H9 (cell line): ENCODE measurements at regions not wholly inside any gene's neighbourhood (a gene's known extent, or its start where the extent isn't known, plus 50 kb on each side); places are given as distances from the start of the nearest gene placed in this dataset.

ENCODE experiments used
- DNase-seq: peaks from one replicate; pipeline ENCODE4 v3.0.0-alpha.2; 2017
- H2AFZ ChIP-seq: one replicate; pipeline ENCODE4 v1.6.1; 2013; ENCODE audit warnings: mild to moderate bottlenecking, low read length, control low read depth, moderate library complexity
- H2AK5ac ChIP-seq: 2 replicates; pipeline ENCODE4 v1.6.1; 2013; ENCODE audit warnings: low read length, control low read depth, mixed read lengths; ENCODE audit not compliant: insufficient read length
- H2BK120ac ChIP-seq: one replicate; pipeline ENCODE4 v1.6.1; 2013; ENCODE audit warnings: low read depth, mild to moderate bottlenecking, low read length, control low read depth, inconsistent platforms; ENCODE audit not compliant: poor library complexity, severe bottlenecking
- H2BK12ac ChIP-seq: 2 replicates; pipeline ENCODE4 v1.6.1; 2013; ENCODE audit warnings: low read length, control low read depth, mixed read lengths, low read depth; ENCODE audit not compliant: insufficient read length
- H2BK15ac ChIP-seq: 2 replicates; pipeline ENCODE4 v1.6.1; 2013; ENCODE audit warnings: low read depth, low read length, control low read depth
- H2BK20ac ChIP-seq: one replicate; pipeline ENCODE4 v1.6.1; 2013; ENCODE audit warnings: low read depth, mild to moderate bottlenecking, low read length, control low read depth, inconsistent platforms; ENCODE audit not compliant: poor library complexity, severe bottlenecking
- H2BK5ac ChIP-seq: 2 replicates; pipeline ENCODE4 v1.6.1; 2013; ENCODE audit warnings: low read length, control low read depth, mixed read lengths; ENCODE audit not compliant: insufficient read length
- H3K14ac ChIP-seq: 2 replicates; pipeline ENCODE4 v1.6.1; 2013; ENCODE audit warnings: low read length, control low read depth; ENCODE audit not compliant: insufficient read depth
- H3K18ac ChIP-seq: 2 replicates; pipeline ENCODE4 v1.6.1; 2013; ENCODE audit warnings: low read depth, mild to moderate bottlenecking, mixed read lengths, low read length, control low read depth; ENCODE audit not compliant: insufficient read length
- H3K23ac ChIP-seq: 2 replicates; pipeline ENCODE4 v1.6.1; 2013; ENCODE audit warnings: low read length, control low read depth, mixed read lengths, low read depth; ENCODE audit not compliant: insufficient read length
- H3K23me2 ChIP-seq: 2 replicates; pipeline ENCODE4 v1.6.1; 2013; ENCODE audit warnings: low read depth, mild to moderate bottlenecking, mixed read lengths, low read length, control low read depth; ENCODE audit not compliant: insufficient read length, poor library complexity, severe bottlenecking
- H3K27ac ChIP-seq: 2 replicates; pipeline ENCODE4 v1.5.1; 2013; ENCODE audit warnings: low read length, control low read depth, mixed read lengths, low read depth; ENCODE audit not compliant: insufficient read length
- H3K27me3 ChIP-seq: 2 replicates; pipeline ENCODE4 v1.6.1; 2013; ENCODE audit warnings: low read length, control low read depth, inconsistent platforms; ENCODE audit not compliant: insufficient read depth
- H3K4ac ChIP-seq: 2 replicates; pipeline ENCODE4 v1.6.1; 2013; ENCODE audit warnings: low read depth, mild to moderate bottlenecking, control low read depth, inconsistent platforms, low read length, moderate library complexity
- H3K4me1 ChIP-seq: 2 replicates; pipeline ENCODE4 v1.6.1; 2013; ENCODE audit warnings: low read length, control low read depth, inconsistent platforms; ENCODE audit not compliant: insufficient read depth
- H3K4me2 ChIP-seq: 2 replicates; pipeline ENCODE4 v1.6.1; 2013; ENCODE audit warnings: low read length, control low read depth, mixed read lengths; ENCODE audit not compliant: insufficient read length, insufficient read depth
- H3K56ac ChIP-seq: 2 replicates; pipeline ENCODE4 v1.6.1; 2013; ENCODE audit warnings: low read depth, mild to moderate bottlenecking, mixed read lengths, low read length, control low read depth; ENCODE audit not compliant: insufficient read length
- H3K79me1 ChIP-seq: 2 replicates; pipeline ENCODE4 v1.6.1; 2013; ENCODE audit warnings: low read depth, mild to moderate bottlenecking, moderate library complexity, low read length, control low read depth, inconsistent platforms; ENCODE audit not compliant: insufficient read depth, poor library complexity, severe bottlenecking
- H3K79me2 ChIP-seq: 2 replicates; pipeline ENCODE4 v1.6.1; 2013; ENCODE audit warnings: low read length, control low read depth, inconsistent platforms; ENCODE audit not compliant: insufficient read depth
- H3K9ac ChIP-seq: 2 replicates; pipeline ENCODE4 v1.6.1; 2013; ENCODE audit warnings: low read length, control low read depth, mixed read lengths; ENCODE audit not compliant: insufficient read length; ENCODE audit errors: extremely low read depth
- H3K9me3 ChIP-seq: one replicate; pipeline ENCODE4 v1.6.1; 2013; ENCODE audit warnings: low read depth, low read length, inconsistent platforms; ENCODE audit not compliant: control insufficient read depth
- H3T11ph ChIP-seq: one replicate; pipeline ENCODE4 v1.6.1; 2013; ENCODE audit warnings: mild to moderate bottlenecking, low read length, control low read depth, inconsistent platforms
- H4K20me1 ChIP-seq: one replicate; pipeline ENCODE4 v1.6.1; 2013; ENCODE audit not compliant: control insufficient read depth, insufficient read length, insufficient read depth
- H4K5ac ChIP-seq: 2 replicates; pipeline ENCODE4 v1.6.1; 2013; ENCODE audit warnings: low read depth, mild to moderate bottlenecking, mixed read lengths, low read length, control low read depth; ENCODE audit not compliant: insufficient read length
- H4K8ac ChIP-seq: replicated peaks from 2 replicates; pipeline ENCODE4 v1.6.1; 2013; ENCODE audit warnings: low read length, control low read depth, mixed read lengths, low read depth; ENCODE audit not compliant: insufficient read length
- H4K91ac ChIP-seq: 2 replicates; pipeline ENCODE4 v1.6.1; 2013; ENCODE audit warnings: low read depth, mild to moderate bottlenecking, moderate library complexity, mixed read lengths, low read length, control low read depth; ENCODE audit not compliant: insufficient read length
- H3K27ac Mint-ChIP-seq, 3 experiments: 2 replicates in 2 of 3; 3 replicates in 1 of 3; pipeline ENCODE4 v1.8.0; 2020 to 2021; ENCODE audit warnings: mixed read lengths in 3 of 3, mild to moderate bottlenecking in 1 of 3, moderate library complexity in 1 of 3
- H3K27me3 Mint-ChIP-seq: 2 replicates; pipeline ENCODE4 v1.8.0; 2021; ENCODE audit warnings: low read depth, mild to moderate bottlenecking, moderate library complexity, mixed read lengths
- H3K36me3 Mint-ChIP-seq, 3 experiments: 2 replicates in 2 of 3; 3 replicates in 1 of 3; pipeline ENCODE4 v1.8.0; 2020 to 2021; ENCODE audit warnings: low read depth in 3 of 3, mixed read lengths in 3 of 3; ENCODE audit not compliant: insufficient read depth in 1 of 3
- H3K4me1 Mint-ChIP-seq, 2 experiments: 2 replicates each; pipeline ENCODE4 v1.8.0; 2020; ENCODE audit warnings: mixed read lengths in 2 of 2
- H3K4me3 Mint-ChIP-seq, 2 experiments: 2 replicates in 1 of 2; 3 replicates in 1 of 2; pipeline ENCODE4 v1.8.0; 2020 to 2021; ENCODE audit warnings: mild to moderate bottlenecking in 2 of 2, mixed read lengths in 2 of 2, moderate library complexity in 1 of 2
- H3K9me3 Mint-ChIP-seq, 2 experiments: 2 replicates in 1 of 2; 3 replicates in 1 of 2; pipeline ENCODE4 v1.8.0; 2020; ENCODE audit warnings: mild to moderate bottlenecking in 2 of 2, mixed read lengths in 2 of 2, moderate library complexity in 1 of 2
- WGBS: extraction: QIAGEN DNeasy Blood & Tissue Kit; methylation state at CpG from one replicate; pipeline ENCODE4 v1.1.7; 2013; ENCODE audit warnings: missing lambda C conversion rate, low lambda C conversion rate, mixed read lengths; ENCODE audit not compliant: insufficient read length; ENCODE audit errors: extremely low coverage; 5-methylcytosine and 5-hydroxymethylcytosine counted together
- TF ChIP-seq, protein P1 (sequence below): fragments of 200-600 bp; sonication (generic); conservative IDR thresholded peaks from 3 replicates; pipeline ENCODE4 v1.8.0; 2021; ENCODE audit warnings: antibody characterized with exemption, mild to moderate bottlenecking

DNA sequence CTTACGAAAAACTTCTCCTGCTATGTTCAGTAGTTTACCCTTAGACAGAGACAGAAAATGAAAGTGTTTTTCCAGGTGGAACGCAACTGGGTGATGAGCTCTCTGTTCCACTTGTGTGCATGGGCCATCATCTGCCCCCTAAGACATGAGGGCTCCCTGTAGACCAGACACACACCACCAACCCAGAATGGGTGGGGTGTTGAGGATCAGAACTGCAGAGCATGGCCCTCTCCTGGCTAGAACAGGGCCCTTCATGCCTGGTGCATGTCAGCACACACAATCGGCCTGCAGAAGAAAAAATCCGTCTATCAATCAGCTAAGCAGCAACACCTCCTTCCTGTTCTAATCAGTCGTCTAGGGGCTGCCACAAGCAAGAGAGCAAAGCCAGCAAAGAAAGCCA is 186.2 kb upstream of the INHBA start:
- H3K27me3 ChIP-seq, result no peaks in the 10 kb centered on the region
- TF ChIP-seq, protein P1, sequence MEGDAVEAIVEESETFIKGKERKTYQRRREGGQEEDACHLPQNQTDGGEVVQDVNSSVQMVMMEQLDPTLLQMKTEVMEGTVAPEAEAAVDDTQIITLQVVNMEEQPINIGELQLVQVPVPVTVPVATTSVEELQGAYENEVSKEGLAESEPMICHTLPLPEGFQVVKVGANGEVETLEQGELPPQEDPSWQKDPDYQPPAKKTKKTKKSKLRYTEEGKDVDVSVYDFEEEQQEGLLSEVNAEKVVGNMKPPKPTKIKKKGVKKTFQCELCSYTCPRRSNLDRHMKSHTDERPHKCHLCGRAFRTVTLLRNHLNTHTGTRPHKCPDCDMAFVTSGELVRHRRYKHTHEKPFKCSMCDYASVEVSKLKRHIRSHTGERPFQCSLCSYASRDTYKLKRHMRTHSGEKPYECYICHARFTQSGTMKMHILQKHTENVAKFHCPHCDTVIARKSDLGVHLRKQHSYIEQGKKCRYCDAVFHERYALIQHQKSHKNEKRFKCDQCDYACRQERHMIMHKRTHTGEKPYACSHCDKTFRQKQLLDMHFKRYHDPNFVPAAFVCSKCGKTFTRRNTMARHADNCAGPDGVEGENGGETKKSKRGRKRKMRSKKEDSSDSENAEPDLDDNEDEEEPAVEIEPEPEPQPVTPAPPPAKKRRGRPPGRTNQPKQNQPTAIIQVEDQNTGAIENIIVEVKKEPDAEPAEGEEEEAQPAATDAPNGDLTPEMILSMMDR, result no peak
- no peak overlapping the region for H3T11ph ChIP-seq
- no peak overlapping the region for H3K14ac ChIP-seq
- no peak overlapping the region for H3K4me3 Mint-ChIP-seq
- H3K23me2 ChIP-seq, result no peaks in the 10 kb centered on the region
- no peak overlapping the region for H4K91ac ChIP-seq
- no peak overlapping the region for H3K56ac ChIP-seq
- no peak overlapping the region for H3K27ac ChIP-seq
- H3K4me1 ChIP-seq, result 0 out of 2 replicates have a peak, but pooled peaks cover 2% of the 10 kb centered on the region
- no peaks in the 10 kb centered on the region for H4K20me1 ChIP-seq
- H3K18ac ChIP-seq, result no peak overlapping the region
- H4K5ac ChIP-seq, result no peak overlapping the region
- no peak overlapping the region for H3K9ac ChIP-seq
- H3K27ac Mint-ChIP-seq, result no peak overlapping the region
- H3K4me2 ChIP-seq, result no peak overlapping the region
- peaks cover 2 to 9% of the 10 kb centered on the region in 2 experiments; a peak in 3 of 4 replicates for H3K4me1 Mint-ChIP-seq
- no peaks in the 10 kb centered on the region for H3K9me3 Mint-ChIP-seq
- H4K8ac ChIP-seq, result no peak overlapping the region
- no peak overlapping the region for H2BK5ac ChIP-seq
- no peak overlapping the region for H3K4ac ChIP-seq
- DNase-seq, result no peak
- H3K36me3 Mint-ChIP-seq, result no peaks in the 10 kb centered on the region; a peak in 1 of 7 replicates
- H2BK12ac ChIP-seq, result no peak overlapping the region
- no peak overlapping the region for H2BK20ac ChIP-seq
- H3K79me1 ChIP-seq, result no peaks in the 10 kb centered on the region
- no peak overlapping the region for H2BK15ac ChIP-seq
- no peak overlapping the region for H2BK120ac ChIP-seq
- no peak overlapping the region for H2AFZ ChIP-seq
- no peaks in the 10 kb centered on the region for H3K9me3 ChIP-seq
- H2AK5ac ChIP-seq, result no peak overlapping the region
- H3K27me3 Mint-ChIP-seq, result no peaks in the 10 kb centered on the region; the same call in 1 of the 2 replicates
- WGBS, result no CpG with 5 or more reads among the region's 5 CpGs
- H3K79me2 ChIP-seq, result no peaks in the 10 kb centered on the region
- H3K23ac ChIP-seq, result no peak overlapping the region
